ENCODE measurements at regions not wholly inside any gene's neighbourhood (a gene's known extent, or its start where the extent isn't known, plus 50 kb on each side); places are given as distances from the start of the nearest gene placed in this dataset.

- ChIA-PET POLR2A (no interaction called here), CTCF (no interaction called here)
- Histone ChIP-seq H3K27ac (ENCODE audit: low read depth, low read length) (no peak overlapping the region), H3K9me3 (ENCODE audit: control insufficient read depth, insufficient read depth, low read length) (peaks cover 13% of the 10 kb centered on the region; the same call in 1 of the 2 replicates), H3K27me3 (ENCODE audit: control insufficient read depth, insufficient read depth, low read length) (no peaks in the 10 kb centered on the region), H3K4me3 (ENCODE audit: low read depth, low read length) (no peak overlapping the region)
- no peak for DNase-seq (ENCODE audit: low read depth, low spot score)
- TF ChIP-seq CTCF (IDR thresholded peaks at IDR 0.05; ENCODE audit: low read depth, low read length), result no peak
These were observed 571.6 kb downstream of the LRRIQ3 start for GRCh38 chr1:73626326-73626725.

GRCh38 chr1:73623946-73624345 is 574.0 kb downstream of the LRRIQ3 start:
- ChIA-PET POLR2A (no interaction called here), CTCF (no interaction called here)
- DNase-seq (ENCODE audit: low read depth, low spot score), result no peak
- Histone ChIP-seq H3K27ac (ENCODE audit: low read depth, low read length) (no peak overlapping the region), H3K27me3 (ENCODE audit: control insufficient read depth, insufficient read depth, low read length) (no peaks in the 10 kb centered on the region), H3K4me3 (ENCODE audit: low read depth, low read length) (no peak overlapping the region), H3K9me3 (ENCODE audit: control insufficient read depth, insufficient read depth, low read length) (peaks cover 13% of the 10 kb centered on the region; the same call in 1 of the 2 replicates)
- no peak for TF ChIP-seq CTCF (IDR thresholded peaks at IDR 0.05; ENCODE audit: low read depth, low read length)

GRCh38 chr1:73617145-73617544 is 580.8 kb downstream of the LRRIQ3 start:
- ChIA-PET POLR2A (no interaction called here), CTCF (no interaction called here)
- TF ChIP-seq CTCF (IDR thresholded peaks at IDR 0.05; ENCODE audit: low read depth, low read length), result no peak
- Histone ChIP-seq H3K27me3 (ENCODE audit: control insufficient read depth, insufficient read depth, low read length) (no peaks in the 10 kb centered on the region), H3K27ac (ENCODE audit: low read depth, low read length) (no peak overlapping the region), H3K9me3 (ENCODE audit: control insufficient read depth, insufficient read depth, low read length) (peaks cover 15% of the 10 kb centered on the region), H3K4me3 (ENCODE audit: low read depth, low read length) (no peak overlapping the region)
- DNase-seq (ENCODE audit: low read depth, low spot score), result no peak

GRCh38 chr1:73611681-73612080 is 586.3 kb downstream of the LRRIQ3 start:
- no peak overlapping the region for H3K4me3 ChIP-seq (ENCODE audit: low read depth, low read length)
- TF ChIP-seq CTCF (IDR thresholded peaks at IDR 0.05; ENCODE audit: low read depth, low read length), result no peak
- ChIA-PET CTCF (no interaction called here), POLR2A (no interaction called here)
- H3K27me3 ChIP-seq (ENCODE audit: control insufficient read depth, insufficient read depth, low read length), result no peaks in the 10 kb centered on the region
- no peak overlapping the region for H3K27ac ChIP-seq (ENCODE audit: low read depth, low read length)
- peaks cover 6% of the 10 kb centered on the region for H3K9me3 ChIP-seq (ENCODE audit: control insufficient read depth, insufficient read depth, low read length)
- no peak for DNase-seq (ENCODE audit: low read depth, low spot score)

- Histone ChIP-seq H3K9me3 (ENCODE audit: control insufficient read depth, insufficient read depth, low read length) (peaks cover 9% of the 10 kb centered on the region; the same call in 1 of the 2 replicates), H3K27ac (ENCODE audit: low read depth, low read length) (no peak overlapping the region), H3K4me3 (ENCODE audit: low read depth, low read length) (no peak overlapping the region), H3K27me3 (ENCODE audit: control insufficient read depth, insufficient read depth, low read length) (no peaks in the 10 kb centered on the region)
- DNase-seq (ENCODE audit: low read depth, low spot score), result no peak
- POLR2A ChIA-PET, result no interaction called here
- no peak for TF ChIP-seq CTCF (IDR thresholded peaks at IDR 0.05; ENCODE audit: low read depth, low read length)
- CTCF ChIA-PET, result no interaction called here
These were observed 593.2 kb downstream of the LRRIQ3 start for GRCh38 chr1:73604739-73605138.
